Upper lobe of right lung (tissue), 1 donor: ENCODE measurements at regions not wholly inside any gene's neighbourhood (a gene's known extent, or its start where the extent isn't known, plus 50 kb on each side); places are given as distances from the start of the nearest gene placed in this dataset.

Source experiments
- ATAC-seq: fragments of 200-7000 bp; cut with Tn5 transposase; one replicate; pipeline ENCODE4 v1.9.1; 2020; ENCODE audit warnings: mild to moderate bottlenecking, moderate library complexity
- DNase-seq: peaks from one replicate; pipeline ENCODE4 v3.0.0-alpha.2; 2020
- H3K27ac ChIP-seq: fragments of 200-600 bp; one replicate; pipeline ENCODE4 v1.8.0; 2022
- H3K27me3 ChIP-seq: fragments of 200-600 bp; one replicate; pipeline ENCODE4 v1.8.0; 2022; ENCODE audit warnings: mild to moderate bottlenecking
- H3K36me3 ChIP-seq: fragments of 200-600 bp; one replicate; pipeline ENCODE4 v1.8.0; 2022
- H3K4me1 ChIP-seq: fragments of 200-600 bp; one replicate; pipeline ENCODE4 v1.8.0; 2022
- H3K4me3 ChIP-seq: fragments of 200-600 bp; one replicate; pipeline ENCODE4 v1.8.0; 2022; ENCODE audit warnings: mild to moderate bottlenecking
- H3K9me3 ChIP-seq: fragments of 200-600 bp; one replicate; pipeline ENCODE4 v1.8.0; 2022
- intact Hi-C: fragments of 100-400 bp; cut with DNase I; formaldehyde crosslinking; loops from one replicate; pipeline ENCODE4 v1.11.0; 2022
- TF ChIP-seq, protein P1 (sequence below): fragments of 200-600 bp; IDR thresholded peaks from one replicate; pipeline ENCODE4 v1.8.0; 2022; ENCODE audit warnings: antibody characterized with exemption
- donor health status: DM: no; HTN: yes; CAD: no; lungs with severe emphysema.

GRCh38 chr1:38197312-38198061, 150.9 kb upstream of the POU3F1 start:
- TF ChIP-seq, protein P1, sequence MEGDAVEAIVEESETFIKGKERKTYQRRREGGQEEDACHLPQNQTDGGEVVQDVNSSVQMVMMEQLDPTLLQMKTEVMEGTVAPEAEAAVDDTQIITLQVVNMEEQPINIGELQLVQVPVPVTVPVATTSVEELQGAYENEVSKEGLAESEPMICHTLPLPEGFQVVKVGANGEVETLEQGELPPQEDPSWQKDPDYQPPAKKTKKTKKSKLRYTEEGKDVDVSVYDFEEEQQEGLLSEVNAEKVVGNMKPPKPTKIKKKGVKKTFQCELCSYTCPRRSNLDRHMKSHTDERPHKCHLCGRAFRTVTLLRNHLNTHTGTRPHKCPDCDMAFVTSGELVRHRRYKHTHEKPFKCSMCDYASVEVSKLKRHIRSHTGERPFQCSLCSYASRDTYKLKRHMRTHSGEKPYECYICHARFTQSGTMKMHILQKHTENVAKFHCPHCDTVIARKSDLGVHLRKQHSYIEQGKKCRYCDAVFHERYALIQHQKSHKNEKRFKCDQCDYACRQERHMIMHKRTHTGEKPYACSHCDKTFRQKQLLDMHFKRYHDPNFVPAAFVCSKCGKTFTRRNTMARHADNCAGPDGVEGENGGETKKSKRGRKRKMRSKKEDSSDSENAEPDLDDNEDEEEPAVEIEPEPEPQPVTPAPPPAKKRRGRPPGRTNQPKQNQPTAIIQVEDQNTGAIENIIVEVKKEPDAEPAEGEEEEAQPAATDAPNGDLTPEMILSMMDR = no peak
- intact Hi-C loops = no loop called here
- H3K27ac ChIP-seq = no peak overlapping the region
- no peaks in the 10 kb centered on the region for H3K4me1 ChIP-seq
- no peak overlapping the region for H3K4me3 ChIP-seq
- no peaks in the 10 kb centered on the region for H3K27me3 ChIP-seq
- DNase-seq = no peak
- H3K36me3 ChIP-seq = no peaks in the 10 kb centered on the region
- H3K9me3 ChIP-seq = no peaks in the 10 kb centered on the region
- no peak for ATAC-seq

- TF ChIP-seq, protein P1 = no peak
- Histone ChIP-seq H3K27ac (no peak overlapping the region), H3K4me3 (no peak overlapping the region), H3K4me1 (no peaks in the 10 kb centered on the region), H3K36me3 (no peaks in the 10 kb centered on the region), H3K9me3 (no peaks in the 10 kb centered on the region), H3K27me3 (no peaks in the 10 kb centered on the region)
- intact Hi-C loops = no loop called here
- DNase-seq = peak; percentile 93
- ATAC-seq = peak; percentile 94
These were observed 147.9 kb upstream of the POU3F1 start for GRCh38 chr1:38194472-38194871.

- no peak for ATAC-seq
- no peak for DNase-seq
- H3K27ac ChIP-seq = no peak overlapping the region
- no peaks in the 10 kb centered on the region for H3K4me1 ChIP-seq
- H3K36me3 ChIP-seq = no peaks in the 10 kb centered on the region
- H3K27me3 ChIP-seq = no peaks in the 10 kb centered on the region
- intact Hi-C loops = no loop called here
- H3K9me3 ChIP-seq = no peaks in the 10 kb centered on the region
- H3K4me3 ChIP-seq = no peak overlapping the region
- TF ChIP-seq, protein P1 = no peak
These were observed 146.4 kb upstream of the POU3F1 start for GRCh38 chr1:38193040-38193439.

GRCh38 chr1:38191461-38191860, 144.9 kb upstream of the POU3F1 start:
- H3K9me3 ChIP-seq = no peaks in the 10 kb centered on the region
- no peaks in the 10 kb centered on the region for H3K4me1 ChIP-seq
- ATAC-seq = no peak
- H3K36me3 ChIP-seq = no peaks in the 10 kb centered on the region
- intact Hi-C loops = no loop called here
- no peak overlapping the region for H3K4me3 ChIP-seq
- no peaks in the 10 kb centered on the region for H3K27me3 ChIP-seq
- H3K27ac ChIP-seq = no peak overlapping the region
- DNase-seq = no peak
- TF ChIP-seq, protein P1 = no peak

DNA sequence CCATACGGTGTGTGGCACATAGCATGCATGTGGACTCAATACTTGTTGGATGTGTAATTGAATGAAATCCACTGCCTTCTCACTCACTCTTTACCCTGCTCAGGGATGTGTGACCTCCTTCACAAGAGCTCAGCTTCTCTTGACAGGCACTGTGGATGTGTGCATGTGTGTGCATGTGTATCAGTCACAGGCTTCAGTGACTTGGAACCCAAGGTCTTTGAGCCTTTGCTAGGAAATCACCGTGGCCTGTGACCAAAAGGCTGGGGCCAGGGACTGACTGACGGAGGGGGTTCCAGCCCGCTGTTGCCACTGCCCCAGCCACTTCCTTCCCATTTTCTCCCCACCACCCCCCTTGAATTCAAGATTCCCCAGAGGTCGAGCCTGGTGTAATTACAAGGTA, 144.4 kb upstream of the POU3F1 start:
- DNase-seq (no peak), ATAC-seq (no peak)
- TF ChIP-seq, protein P1 = no peak
- H3K27ac ChIP-seq = no peak overlapping the region
- H3K27me3 ChIP-seq = no peaks in the 10 kb centered on the region
- H3K9me3 ChIP-seq = no peaks in the 10 kb centered on the region
- H3K4me3 ChIP-seq = no peak overlapping the region
- H3K4me1 ChIP-seq = no peaks in the 10 kb centered on the region
- intact Hi-C loops = no loop called here
- H3K36me3 ChIP-seq = no peaks in the 10 kb centered on the region

DNA sequence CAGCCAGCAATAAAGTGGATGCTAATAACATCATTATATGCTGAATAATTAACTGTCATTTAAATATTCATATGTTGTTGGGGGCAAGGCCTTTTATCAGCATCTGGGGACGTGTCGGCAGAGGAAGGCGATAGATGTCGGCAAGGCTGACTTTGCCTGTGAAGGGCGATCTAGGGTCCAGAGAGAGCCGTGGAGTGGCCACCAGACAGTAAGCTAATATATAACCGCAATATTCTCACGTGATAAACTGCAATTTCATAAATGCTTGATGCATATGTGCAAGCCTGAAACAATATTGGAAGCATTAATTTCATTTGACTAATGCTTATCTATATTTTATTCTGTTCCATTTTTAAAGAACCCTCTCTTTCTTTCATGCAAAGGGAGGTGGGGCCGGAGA, 141.0 kb upstream of the POU3F1 start:
- Histone ChIP-seq H3K27me3 (no peaks in the 10 kb centered on the region), H3K4me1 (no peaks in the 10 kb centered on the region), H3K36me3 (no peaks in the 10 kb centered on the region), H3K27ac (no peak overlapping the region), H3K9me3 (no peaks in the 10 kb centered on the region), H3K4me3 (no peak overlapping the region)
- no peak for DNase-seq
- ATAC-seq = no peak
- TF ChIP-seq, protein P1 = no peak
- intact Hi-C loops = no loop called here
